Endothelial cell of umbilical vein (primary cell): ENCODE measurements at regions not wholly inside any gene's neighbourhood (a gene's known extent, or its start where the extent isn't known, plus 50 kb on each side); places are given as distances from the start of the nearest gene placed in this dataset.
"Not testable (repeated sequence)": the region's sequence is repeated elsewhere in the genome, so short reads cannot be mapped to it uniquely, and the experiment has no call there.

ENCODE experiments used
- EZH2 ChIP-seq: IDR thresholded peaks from 2 replicates; pipeline ENCODE4 v1.6.1; 2012; ENCODE audit warnings: borderline replicate concordance, low read depth, mild to moderate bottlenecking, moderate library complexity, low read length, inconsistent platforms; ENCODE audit not compliant: severe bottlenecking
- JUN ChIP-seq: IDR thresholded peaks from 2 replicates; pipeline ENCODE4 v1.6.1; 2011; ENCODE audit warnings: borderline replicate concordance, low read depth; ENCODE audit not compliant: insufficient read length, insufficient read depth
- MYC ChIP-seq: IDR thresholded peaks from one replicate; pipeline ENCODE4 v1.6.1; 2011; ENCODE audit warnings: mild to moderate bottlenecking, low read depth, low read length
- POLR2A ChIP-seq: IDR thresholded peaks from 2 replicates; pipeline ENCODE4 v1.6.1; 2012; ENCODE audit warnings: low read depth, mild to moderate bottlenecking, control low read depth, low read length
- POLR2AphosphoS5 ChIP-seq: IDR thresholded peaks from 2 replicates; pipeline ENCODE4 v1.6.1; 2012; ENCODE audit warnings: low read depth, mild to moderate bottlenecking, control low read depth, low read length, moderate library complexity; ENCODE audit not compliant: insufficient read depth
- TF ChIP-seq, protein P1 (sequence below), 2 donors: IDR thresholded peaks; 1 replicate in 1 of 2; 2 replicates in 1 of 2; pipeline ENCODE4 v1.5.1; 2011; ENCODE audit warnings: low read length in 2 of 2, mild to moderate bottlenecking in 2 of 2, moderate library complexity in 2 of 2, control low read depth in 1 of 2, inconsistent platforms in 1 of 2, low read depth in 1 of 2; ENCODE audit not compliant: insufficient read depth in 1 of 2; ENCODE audit errors: extremely low read depth in 1 of 2

DNA sequence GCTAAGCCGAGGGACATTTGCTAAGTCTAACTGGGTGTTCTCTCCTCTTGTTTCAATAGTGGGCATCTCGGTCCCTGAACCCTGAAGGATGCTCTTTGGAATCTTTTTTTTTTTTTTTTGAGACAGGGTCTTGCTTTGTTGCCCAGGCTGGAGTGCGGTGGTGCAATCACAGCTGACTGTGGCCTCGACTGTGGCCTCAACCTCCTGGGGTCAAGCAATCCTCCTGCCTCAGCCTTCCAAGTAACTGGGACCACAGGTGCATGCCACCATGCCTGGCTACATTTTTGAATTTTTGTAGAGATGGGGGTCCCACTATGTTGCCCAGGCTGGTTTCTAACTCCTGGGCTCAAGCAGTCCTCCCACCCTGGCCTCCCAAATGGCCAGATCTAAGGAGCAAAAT, 119.0 kb upstream of the SDK1 start:
- TF ChIP-seq, protein P1, sequence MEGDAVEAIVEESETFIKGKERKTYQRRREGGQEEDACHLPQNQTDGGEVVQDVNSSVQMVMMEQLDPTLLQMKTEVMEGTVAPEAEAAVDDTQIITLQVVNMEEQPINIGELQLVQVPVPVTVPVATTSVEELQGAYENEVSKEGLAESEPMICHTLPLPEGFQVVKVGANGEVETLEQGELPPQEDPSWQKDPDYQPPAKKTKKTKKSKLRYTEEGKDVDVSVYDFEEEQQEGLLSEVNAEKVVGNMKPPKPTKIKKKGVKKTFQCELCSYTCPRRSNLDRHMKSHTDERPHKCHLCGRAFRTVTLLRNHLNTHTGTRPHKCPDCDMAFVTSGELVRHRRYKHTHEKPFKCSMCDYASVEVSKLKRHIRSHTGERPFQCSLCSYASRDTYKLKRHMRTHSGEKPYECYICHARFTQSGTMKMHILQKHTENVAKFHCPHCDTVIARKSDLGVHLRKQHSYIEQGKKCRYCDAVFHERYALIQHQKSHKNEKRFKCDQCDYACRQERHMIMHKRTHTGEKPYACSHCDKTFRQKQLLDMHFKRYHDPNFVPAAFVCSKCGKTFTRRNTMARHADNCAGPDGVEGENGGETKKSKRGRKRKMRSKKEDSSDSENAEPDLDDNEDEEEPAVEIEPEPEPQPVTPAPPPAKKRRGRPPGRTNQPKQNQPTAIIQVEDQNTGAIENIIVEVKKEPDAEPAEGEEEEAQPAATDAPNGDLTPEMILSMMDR (IDR thresholded peaks at IDR 0.05; ENCODE audit: extremely low read depth in 1 of 2, insufficient read depth in 1 of 2, low read depth in 1 of 2, low read length in 2 of 2), result not testable (repeated sequence)
- not testable (repeated sequence) for TF ChIP-seq POLR2A, POLR2AphosphoS5, EZH2, JUN, MYC
